ENCODE measurements at regions not wholly inside any gene's neighbourhood (a gene's known extent, or its start where the extent isn't known, plus 50 kb on each side); places are given as distances from the start of the nearest gene placed in this dataset.

- no peak for ATAC-seq
- TF ChIP-seq ISL1 (CRISPR knock-in tag; IDR thresholded peaks at IDR 0.05), result no peak
- TF ChIP-seq ZFP3 (CRISPR knock-in tag; IDR thresholded peaks at IDR 0.05), result no peak
- TF ChIP-seq ZFP30 (CRISPR knock-in tag; IDR thresholded peaks at IDR 0.05), result no peak
- no peak for TF ChIP-seq CSRNP3 (CRISPR knock-in tag; IDR thresholded peaks at IDR 0.05)
- TF ChIP-seq PATZ1 (CRISPR knock-in tag; IDR thresholded peaks at IDR 0.05; ENCODE audit: borderline replicate concordance), result no peak
- TF ChIP-seq ESRRG (CRISPR knock-in tag; IDR thresholded peaks at IDR 0.05), result no peak
- TF ChIP-seq ZNF8 (CRISPR knock-in tag; IDR thresholded peaks at IDR 0.05), result no peak
- no peak for TF ChIP-seq RARB (CRISPR knock-in tag; IDR thresholded peaks at IDR 0.05)
- no peak for TF ChIP-seq PPARA (CRISPR knock-in tag; IDR thresholded peaks at IDR 0.05; ENCODE audit: borderline replicate concordance)
- TF ChIP-seq ZNF70 (CRISPR knock-in tag; IDR thresholded peaks at IDR 0.05), result no peak
- TF ChIP-seq CSDC2 (CRISPR knock-in tag; IDR thresholded peaks at IDR 0.05), result no peak
- no peak for TF ChIP-seq ZC3H10 (CRISPR knock-in tag; IDR thresholded peaks at IDR 0.05)
- TF ChIP-seq TCF4 (CRISPR knock-in tag; IDR thresholded peaks at IDR 0.05; ENCODE audit: borderline replicate concordance), result no peak
- TF ChIP-seq SNAI2 (CRISPR knock-in tag; IDR thresholded peaks at IDR 0.05), result no peak
These were observed 425.3 kb upstream of the CDH6 start for GRCh38 chr5:30768056-30768690.

GRCh38 chr5:30765706-30766105, 427.8 kb upstream of the CDH6 start:
- ATAC-seq, result no peak
- TF ChIP-seq OSR1 (CRISPR knock-in tag; IDR thresholded peaks at IDR 0.05) (no peak), ZFP30 (CRISPR knock-in tag; IDR thresholded peaks at IDR 0.05) (no peak), POU6F1 (CRISPR knock-in tag; IDR thresholded peaks at IDR 0.05; ENCODE audit: borderline replicate concordance, low read depth) (no peak), TSHZ2 (CRISPR knock-in tag; IDR thresholded peaks at IDR 0.05) (no peak), PPARA (CRISPR knock-in tag; IDR thresholded peaks at IDR 0.05; ENCODE audit: borderline replicate concordance) (no peak), SNAI2 (CRISPR knock-in tag; IDR thresholded peaks at IDR 0.05) (no peak), ISL1 (CRISPR knock-in tag; IDR thresholded peaks at IDR 0.05) (no peak), ZNF565 (CRISPR knock-in tag; conservative IDR thresholded peaks at IDR 0.05; ENCODE audit: low read depth) (no peak), GLIS3 (CRISPR knock-in tag; IDR thresholded peaks at IDR 0.05) (no peak), CSRNP3 (CRISPR knock-in tag; IDR thresholded peaks at IDR 0.05) (no peak), RARB (CRISPR knock-in tag; IDR thresholded peaks at IDR 0.05) (no peak), ZC3H10 (CRISPR knock-in tag; IDR thresholded peaks at IDR 0.05) (no peak), ZFP3 (CRISPR knock-in tag; IDR thresholded peaks at IDR 0.05) (no peak), TOX (CRISPR knock-in tag; IDR thresholded peaks at IDR 0.05; ENCODE audit: borderline replicate concordance) (no peak), PATZ1 (CRISPR knock-in tag; IDR thresholded peaks at IDR 0.05; ENCODE audit: borderline replicate concordance) (no peak), TCF4 (CRISPR knock-in tag; IDR thresholded peaks at IDR 0.05; ENCODE audit: borderline replicate concordance) (no peak), BACH2 (CRISPR knock-in tag; IDR thresholded peaks at IDR 0.05; ENCODE audit: borderline replicate concordance) (no peak)

Measured in SK-N-SH treated with all-trans-retinoic acid at 6 μM for 48 hours (cell line).